ENCODE measurements at regions not wholly inside any gene's neighbourhood (a gene's known extent, or its start where the extent isn't known, plus 50 kb on each side); places are given as distances from the start of the nearest gene placed in this dataset.

DNA sequence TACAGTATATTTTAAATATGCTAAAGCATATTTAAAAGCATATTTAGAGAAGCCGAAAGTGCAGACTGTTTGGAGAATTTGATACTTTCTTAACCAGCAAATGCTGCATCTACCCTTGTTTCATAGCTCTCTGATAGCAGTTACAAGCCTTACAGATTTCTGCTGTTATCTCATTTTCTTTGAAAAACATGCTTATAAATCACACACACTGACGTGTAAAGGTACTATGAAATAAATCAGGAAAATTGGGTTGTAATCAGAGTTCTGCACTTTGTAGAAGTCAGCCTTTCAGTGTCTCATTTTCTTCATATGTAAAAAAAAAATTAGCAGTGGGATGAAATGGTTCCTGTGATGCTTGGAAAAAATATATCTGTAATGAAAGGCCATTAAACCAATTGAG, 1432.4 kb upstream of the ATXN8OS start:
- Mint-ChIP-seq H3K36me3 (ENCODE audit: insufficient read depth) (no peaks in the 10 kb centered on the region), H3K27ac (ENCODE audit: low read depth) (no peak overlapping the region), H3K4me1 (no peaks in the 10 kb centered on the region), H3K4me3 (no peak overlapping the region), H3K9me3 (peaks cover 15% of the 10 kb centered on the region), H3K27me3 (no peaks in the 10 kb centered on the region)
- ATAC-seq (replicated peaks; ENCODE audit: extremely low read depth, poor library complexity, severe bottlenecking) (no peak), DNase-seq (ENCODE audit: low spot score in 2 of 2) (no peak)

DNA sequence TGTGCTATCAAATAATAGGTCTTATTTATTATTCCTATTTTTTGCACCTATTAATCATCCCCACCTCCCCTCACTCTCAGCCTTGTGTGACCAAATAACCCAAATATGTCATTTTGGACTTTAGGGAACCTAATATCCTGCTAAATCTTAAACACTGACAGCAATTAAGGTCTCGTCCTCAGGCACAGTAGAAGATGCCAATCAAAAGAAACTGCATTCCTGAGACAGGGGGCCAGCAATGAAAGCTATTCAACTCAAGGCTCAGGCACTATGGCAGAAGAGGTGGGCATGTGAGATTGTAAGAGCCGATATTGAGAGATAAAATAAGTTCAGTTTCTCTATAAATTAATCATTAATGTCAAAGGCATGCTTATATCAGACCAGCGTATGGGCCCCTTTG, 1437.7 kb upstream of the PCDH9 start:
- H3K9me3 Mint-ChIP-seq = peaks cover 11% of the 10 kb centered on the region
- no peak overlapping the region for H3K4me3 Mint-ChIP-seq
- H3K36me3 Mint-ChIP-seq (ENCODE audit: insufficient read depth) = no peaks in the 10 kb centered on the region
- no peaks in the 10 kb centered on the region for H3K27me3 Mint-ChIP-seq
- no peak overlapping the region for H3K27ac Mint-ChIP-seq (ENCODE audit: low read depth)
- H3K4me1 Mint-ChIP-seq = no peaks in the 10 kb centered on the region
- ATAC-seq (replicated peaks; ENCODE audit: extremely low read depth, poor library complexity, severe bottlenecking) (no peak), DNase-seq (ENCODE audit: low spot score in 2 of 2) (no peak)

DNA sequence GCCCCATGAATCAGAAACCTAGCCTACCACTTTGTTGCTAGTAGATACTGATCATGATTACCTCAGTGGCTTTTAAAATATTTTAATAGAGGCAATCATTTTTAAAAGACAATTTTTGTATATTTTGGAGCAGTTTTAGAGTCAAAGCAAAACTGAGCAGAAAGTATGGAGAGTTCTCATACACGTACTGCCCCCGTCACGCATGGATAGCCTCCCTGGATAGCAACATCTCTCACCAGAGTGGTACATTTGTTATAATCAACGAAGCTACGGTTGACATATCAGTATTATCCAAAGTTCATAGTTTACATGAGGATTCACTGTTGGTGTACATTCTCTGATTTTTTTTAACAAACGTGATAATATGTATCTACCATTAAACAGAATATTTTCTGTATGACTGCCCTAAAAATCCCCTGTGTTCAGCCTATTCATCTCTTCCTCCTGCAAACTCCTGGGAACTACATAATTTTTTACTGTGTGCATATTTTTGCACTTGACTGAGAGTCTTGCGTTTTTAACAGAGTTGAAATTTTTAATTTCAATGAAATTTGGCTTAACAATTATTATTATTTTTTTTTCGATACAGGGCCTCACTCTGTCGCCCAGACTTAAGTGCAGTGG, 1436.8 kb upstream of the PCDH9 start:
- Mint-ChIP-seq H3K4me3 (no peak overlapping the region), H3K27ac (ENCODE audit: low read depth) (no peak overlapping the region), H3K9me3 (peaks cover 10% of the 10 kb centered on the region), H3K4me1 (no peaks in the 10 kb centered on the region), H3K36me3 (ENCODE audit: insufficient read depth) (no peaks in the 10 kb centered on the region), H3K27me3 (no peaks in the 10 kb centered on the region)
- no peak for DNase-seq (ENCODE audit: low spot score in 2 of 2)
- ATAC-seq (replicated peaks; ENCODE audit: extremely low read depth, poor library complexity, severe bottlenecking) = no peak

DNA sequence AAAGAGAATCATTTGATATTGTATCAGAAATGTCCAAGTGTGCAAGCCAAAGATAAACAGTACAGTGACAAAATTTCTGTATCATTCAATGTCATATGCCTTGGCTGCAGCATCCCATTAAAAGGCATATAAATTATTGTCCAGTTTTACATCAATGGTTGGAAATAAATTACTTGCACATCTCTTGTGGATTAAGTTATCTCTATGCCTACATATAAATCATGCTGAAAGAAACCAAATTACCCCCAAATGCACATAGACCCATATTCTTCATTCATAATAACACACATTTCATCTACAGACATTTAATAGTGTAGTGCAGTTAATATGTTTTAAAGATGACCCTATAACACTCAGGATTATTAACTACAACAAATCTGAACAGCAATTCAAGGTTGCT, 1415.7 kb upstream of the PCDH9 start:
- Mint-ChIP-seq H3K36me3 (ENCODE audit: insufficient read depth) (no peaks in the 10 kb centered on the region), H3K4me1 (no peaks in the 10 kb centered on the region), H3K27ac (ENCODE audit: low read depth) (no peak overlapping the region), H3K9me3 (peaks cover 16% of the 10 kb centered on the region), H3K27me3 (no peaks in the 10 kb centered on the region), H3K4me3 (no peak overlapping the region)
- DNase-seq (ENCODE audit: low spot score in 2 of 2) = no peak
- ATAC-seq (replicated peaks; ENCODE audit: extremely low read depth, poor library complexity, severe bottlenecking) = no peak

DNA sequence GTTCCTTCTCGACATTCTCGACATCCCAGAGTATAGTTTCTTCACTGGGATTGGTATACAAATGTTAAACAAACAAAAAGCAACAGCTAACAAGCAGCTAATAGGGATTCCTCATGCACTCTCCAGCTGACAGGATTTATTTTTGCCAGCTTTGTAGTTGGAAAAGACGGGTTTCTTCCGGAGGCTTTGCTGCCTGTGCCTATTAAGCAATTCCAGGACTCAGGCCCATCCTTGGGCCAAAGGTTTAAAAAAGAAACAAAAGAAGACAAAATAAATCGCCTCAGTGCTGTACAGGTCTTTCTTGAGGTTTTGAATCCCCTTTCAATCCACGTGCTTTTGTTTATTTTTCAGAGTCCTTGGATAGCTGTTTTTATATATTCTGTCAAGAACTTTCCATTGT, 1414.5 kb upstream of the PCDH9 start:
- no peak for ATAC-seq (replicated peaks; ENCODE audit: extremely low read depth, poor library complexity, severe bottlenecking)
- no peak overlapping the region for H3K27ac Mint-ChIP-seq (ENCODE audit: low read depth)
- H3K36me3 Mint-ChIP-seq (ENCODE audit: insufficient read depth) = no peaks in the 10 kb centered on the region

DNA sequence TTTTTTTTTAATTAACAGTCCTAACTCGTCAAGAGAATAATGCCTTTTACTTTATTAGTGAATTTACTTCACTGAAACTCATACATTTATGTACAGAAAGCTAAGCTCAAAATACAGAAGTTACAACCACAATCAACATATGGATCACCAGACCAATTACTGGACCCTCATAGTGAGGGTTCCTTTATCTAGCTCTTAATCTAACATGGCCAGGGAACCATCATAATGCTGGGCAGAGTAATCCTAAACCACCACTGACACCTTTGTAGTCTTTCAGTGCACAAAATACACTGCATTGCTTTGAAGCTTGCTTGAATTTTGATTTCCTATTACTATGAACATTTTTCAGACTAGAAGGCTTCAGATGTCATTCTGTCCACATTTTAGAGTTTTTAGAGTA, 1406.6 kb upstream of the PCDH9 start:
- Mint-ChIP-seq H3K4me3 (no peak overlapping the region), H3K27me3 (no peaks in the 10 kb centered on the region), H3K27ac (ENCODE audit: low read depth) (no peak overlapping the region), H3K36me3 (ENCODE audit: insufficient read depth) (no peaks in the 10 kb centered on the region), H3K9me3 (peaks cover 6% of the 10 kb centered on the region), H3K4me1 (no peaks in the 10 kb centered on the region)
- no peak for ATAC-seq (replicated peaks; ENCODE audit: extremely low read depth, poor library complexity, severe bottlenecking)
- no peak for DNase-seq (ENCODE audit: low spot score in 2 of 2)

More for the DNA sequence above, 1414.5 kb upstream of the PCDH9 start:
- DNase-seq (ENCODE audit: low spot score in 2 of 2) = no peak
- Mint-ChIP-seq H3K9me3 (peaks cover 11% of the 10 kb centered on the region), H3K27me3 (no peaks in the 10 kb centered on the region), H3K4me3 (no peak overlapping the region), H3K4me1 (no peaks in the 10 kb centered on the region)

DNA sequence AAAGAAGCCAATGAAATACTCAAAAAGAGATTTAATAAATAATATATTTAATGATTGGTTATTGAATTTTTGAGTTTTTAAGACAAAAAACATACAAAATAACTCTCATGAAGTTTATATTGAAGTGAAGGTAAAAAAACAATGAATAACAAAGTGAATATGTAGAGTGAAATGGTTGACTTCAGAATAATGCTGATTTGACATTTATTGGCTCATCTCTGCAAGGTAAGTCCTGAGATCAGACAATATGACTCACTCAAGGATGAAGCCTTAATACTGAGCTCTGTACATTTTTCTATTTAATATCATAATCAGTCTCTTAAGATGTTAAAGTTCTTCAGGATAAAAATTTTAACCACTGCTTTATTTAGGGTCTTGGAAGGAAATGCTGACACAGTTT, 1398.9 kb upstream of the PCDH9 start:
- H3K4me1 Mint-ChIP-seq = no peaks in the 10 kb centered on the region
- no peaks in the 10 kb centered on the region for H3K27me3 Mint-ChIP-seq
- H3K27ac Mint-ChIP-seq (ENCODE audit: low read depth) = no peak overlapping the region
- no peaks in the 10 kb centered on the region for H3K36me3 Mint-ChIP-seq (ENCODE audit: insufficient read depth)
- no peak overlapping the region for H3K4me3 Mint-ChIP-seq
- H3K9me3 Mint-ChIP-seq = peaks cover 12% of the 10 kb centered on the region
- ATAC-seq (replicated peaks; ENCODE audit: extremely low read depth, poor library complexity, severe bottlenecking) = no peak
- DNase-seq (ENCODE audit: low spot score in 2 of 2) = no peak

DNA sequence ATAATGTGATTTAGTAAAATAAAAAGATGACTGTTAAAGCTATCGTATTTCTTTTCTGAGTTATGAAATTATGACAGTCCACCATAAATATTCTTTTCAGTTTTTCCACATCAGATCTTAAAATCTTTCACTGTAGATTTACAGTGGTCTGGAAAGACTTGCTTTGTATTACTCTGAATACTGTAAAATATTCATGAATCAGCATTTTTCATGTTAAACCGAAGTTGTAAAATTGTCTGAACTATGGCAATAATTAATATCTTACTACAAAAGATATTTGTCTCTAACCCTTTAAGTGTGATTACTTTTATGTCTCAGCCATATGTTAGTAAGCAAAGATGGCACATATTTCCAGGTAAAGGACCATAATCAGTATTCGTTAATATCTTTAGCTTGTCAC, 1397.2 kb upstream of the PCDH9 start:
- peaks cover 5% of the 10 kb centered on the region for H3K9me3 Mint-ChIP-seq
- no peaks in the 10 kb centered on the region for H3K36me3 Mint-ChIP-seq (ENCODE audit: insufficient read depth)
- no peaks in the 10 kb centered on the region for H3K27me3 Mint-ChIP-seq
- no peak overlapping the region for H3K27ac Mint-ChIP-seq (ENCODE audit: low read depth)
- no peak for ATAC-seq (replicated peaks; ENCODE audit: extremely low read depth, poor library complexity, severe bottlenecking)
- H3K4me3 Mint-ChIP-seq = no peak overlapping the region
- no peaks in the 10 kb centered on the region for H3K4me1 Mint-ChIP-seq
- no peak for DNase-seq (ENCODE audit: low spot score in 2 of 2)

DNA sequence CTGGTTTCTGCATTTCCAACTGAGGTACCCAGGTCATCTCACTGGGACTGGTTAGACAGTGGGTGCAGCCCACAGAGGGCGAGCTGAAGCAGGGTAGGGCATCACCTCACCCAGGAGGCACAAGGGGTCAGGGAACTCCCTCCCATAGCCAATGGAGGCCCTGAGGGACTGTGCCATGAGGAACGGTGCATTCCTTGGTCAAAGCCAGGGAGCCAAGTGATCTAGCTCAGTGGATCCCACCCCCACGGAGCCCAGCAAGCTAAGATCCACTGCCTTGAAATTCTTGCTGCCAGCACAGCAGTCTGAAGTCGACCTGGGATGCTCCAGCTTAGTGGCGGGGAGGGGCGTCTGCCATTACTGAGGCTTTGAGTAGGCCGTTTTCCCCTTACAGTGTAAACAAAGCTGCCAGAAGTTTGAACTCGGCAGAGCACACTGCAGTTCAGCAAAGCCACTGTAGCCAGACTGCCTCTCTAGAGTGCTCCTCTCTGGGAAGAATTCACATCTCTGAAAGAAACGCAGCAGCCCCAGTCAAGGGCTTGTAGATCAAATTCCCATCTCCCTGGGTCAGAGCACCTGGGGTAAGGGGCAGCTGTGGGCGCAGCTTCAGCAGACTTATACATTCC, 1386.6 kb upstream of the PCDH9 start:
- Mint-ChIP-seq H3K4me1 (no peaks in the 10 kb centered on the region), H3K27ac (ENCODE audit: low read depth) (no peak overlapping the region), H3K27me3 (no peaks in the 10 kb centered on the region), H3K36me3 (ENCODE audit: insufficient read depth) (no peaks in the 10 kb centered on the region), H3K9me3 (peaks cover 31% of the 10 kb centered on the region), H3K4me3 (no peak overlapping the region)
- ATAC-seq (replicated peaks; ENCODE audit: extremely low read depth, poor library complexity, severe bottlenecking) (no peak), DNase-seq (ENCODE audit: low spot score in 2 of 2) (no peak)

DNA sequence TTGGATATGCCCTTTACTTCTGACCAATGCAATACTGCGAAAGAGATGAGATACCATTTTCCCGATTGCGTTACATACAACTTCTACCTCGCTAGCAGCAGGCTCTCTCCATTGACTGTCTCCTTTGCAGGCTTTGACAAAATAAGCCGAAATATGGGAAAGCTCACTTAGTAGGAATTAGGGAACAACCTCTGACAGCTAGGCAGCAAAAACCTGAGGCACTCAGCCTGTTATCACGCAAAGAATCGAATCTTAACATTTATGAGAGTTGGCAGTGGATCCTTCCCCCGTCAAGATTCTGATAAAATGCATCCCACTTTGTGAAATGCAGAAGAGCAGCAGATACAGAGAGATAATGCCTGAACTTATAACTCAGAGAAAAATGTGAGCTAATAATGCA, 1379.5 kb upstream of the PCDH9 start:
- ATAC-seq (replicated peaks; ENCODE audit: extremely low read depth, poor library complexity, severe bottlenecking) = no peak
- H3K9me3 Mint-ChIP-seq = peaks cover 6% of the 10 kb centered on the region
- no peak overlapping the region for H3K4me3 Mint-ChIP-seq
- no peak overlapping the region for H3K27ac Mint-ChIP-seq (ENCODE audit: low read depth)
- no peaks in the 10 kb centered on the region for H3K36me3 Mint-ChIP-seq (ENCODE audit: insufficient read depth)
- H3K27me3 Mint-ChIP-seq = no peaks in the 10 kb centered on the region
- H3K4me1 Mint-ChIP-seq = no peaks in the 10 kb centered on the region
- no peak for DNase-seq (ENCODE audit: low spot score in 2 of 2)

DNA sequence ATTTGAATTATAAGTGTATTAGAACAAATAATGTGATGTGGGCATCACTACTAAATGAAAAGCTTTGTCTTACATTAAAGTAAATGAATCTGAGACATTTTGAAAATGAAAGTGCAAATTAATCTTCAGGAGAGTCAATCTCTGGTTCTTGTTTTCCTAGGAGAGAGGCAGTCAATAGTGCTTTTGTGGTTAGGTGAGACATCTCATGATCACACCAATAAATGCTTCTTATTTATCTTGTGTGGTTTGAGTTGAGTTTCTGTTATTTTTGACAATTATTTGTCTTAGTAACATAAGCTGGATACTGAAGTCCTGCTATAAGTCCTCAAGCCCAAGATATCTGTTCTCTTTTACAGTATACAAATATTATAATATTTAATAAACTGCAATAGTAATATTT, 1378.0 kb upstream of the PCDH9 start:
- H3K36me3 Mint-ChIP-seq (ENCODE audit: insufficient read depth) = no peaks in the 10 kb centered on the region
- no peak overlapping the region for H3K27ac Mint-ChIP-seq (ENCODE audit: low read depth)
- H3K27me3 Mint-ChIP-seq = no peaks in the 10 kb centered on the region
- no peak overlapping the region for H3K4me3 Mint-ChIP-seq
- ATAC-seq (replicated peaks; ENCODE audit: extremely low read depth, poor library complexity, severe bottlenecking) (no peak), DNase-seq (ENCODE audit: low spot score in 2 of 2) (no peak)
- H3K4me1 Mint-ChIP-seq = no peaks in the 10 kb centered on the region
- peaks cover 6% of the 10 kb centered on the region for H3K9me3 Mint-ChIP-seq

DNA sequence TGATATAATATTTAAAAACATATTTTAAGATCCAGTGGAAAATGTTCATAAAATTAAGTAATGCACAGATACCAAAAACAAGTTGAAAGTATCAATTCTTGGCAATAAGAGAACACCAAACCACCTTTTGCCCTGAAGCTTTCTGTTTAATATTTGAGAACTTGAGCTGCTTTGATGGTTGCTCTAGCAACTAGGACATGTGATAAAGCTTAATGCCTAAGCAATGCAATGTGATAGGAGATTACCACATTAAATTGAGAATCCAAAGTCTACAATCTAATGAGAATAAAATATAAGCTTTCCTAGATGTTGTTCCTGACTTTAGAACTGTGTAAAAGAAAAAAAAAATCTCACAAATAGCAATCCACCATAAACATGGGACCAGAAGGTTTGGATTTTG, 1367.5 kb upstream of the PCDH9 start:
- Mint-ChIP-seq H3K36me3 (ENCODE audit: insufficient read depth) (no peaks in the 10 kb centered on the region), H3K4me1 (no peaks in the 10 kb centered on the region), H3K4me3 (no peak overlapping the region), H3K9me3 (peaks cover 11% of the 10 kb centered on the region), H3K27me3 (no peaks in the 10 kb centered on the region), H3K27ac (ENCODE audit: low read depth) (no peak overlapping the region)
- DNase-seq (ENCODE audit: low spot score in 2 of 2) (no peak), ATAC-seq (replicated peaks; ENCODE audit: extremely low read depth, poor library complexity, severe bottlenecking) (no peak)

DNA sequence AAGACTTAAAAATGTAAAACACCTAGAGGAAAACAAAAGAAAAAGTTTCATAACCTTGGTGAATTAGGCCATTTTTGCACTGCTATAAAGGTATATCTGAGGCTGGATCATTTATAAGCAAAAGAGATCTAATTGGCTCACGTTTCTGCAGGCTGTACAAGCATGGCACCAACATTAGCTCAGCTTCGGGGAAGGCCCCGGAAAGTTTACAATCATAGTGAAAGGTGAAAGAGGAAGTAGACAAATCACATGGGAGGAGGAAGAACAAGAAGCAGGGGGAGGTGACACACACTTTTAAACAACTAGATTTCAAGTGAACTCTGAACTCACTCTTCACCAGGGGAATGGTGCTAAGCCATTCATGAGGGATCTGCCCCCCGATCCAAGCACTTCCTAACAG, 1358.5 kb upstream of the PCDH9 start:
- H3K4me3 Mint-ChIP-seq = no peak overlapping the region

More for the DNA sequence above, 1358.5 kb upstream of the PCDH9 start:
- peaks cover 12% of the 10 kb centered on the region for H3K9me3 Mint-ChIP-seq
- DNase-seq (ENCODE audit: low spot score in 2 of 2) (no peak), ATAC-seq (replicated peaks; ENCODE audit: extremely low read depth, poor library complexity, severe bottlenecking) (no peak)
- H3K27ac Mint-ChIP-seq (ENCODE audit: low read depth) = no peak overlapping the region
- H3K4me1 Mint-ChIP-seq = no peaks in the 10 kb centered on the region
- no peaks in the 10 kb centered on the region for H3K36me3 Mint-ChIP-seq (ENCODE audit: insufficient read depth)
- no peaks in the 10 kb centered on the region for H3K27me3 Mint-ChIP-seq
